ENCODE measurements at regions not wholly inside any gene's neighbourhood (a gene's known extent, or its start where the extent isn't known, plus 50 kb on each side); places are given as distances from the start of the nearest gene placed in this dataset.

GRCh38 chr4:163003979-163004378 is 162.7 kb downstream of the NAF1 start:
- TF ChIP-seq, protein P1, sequence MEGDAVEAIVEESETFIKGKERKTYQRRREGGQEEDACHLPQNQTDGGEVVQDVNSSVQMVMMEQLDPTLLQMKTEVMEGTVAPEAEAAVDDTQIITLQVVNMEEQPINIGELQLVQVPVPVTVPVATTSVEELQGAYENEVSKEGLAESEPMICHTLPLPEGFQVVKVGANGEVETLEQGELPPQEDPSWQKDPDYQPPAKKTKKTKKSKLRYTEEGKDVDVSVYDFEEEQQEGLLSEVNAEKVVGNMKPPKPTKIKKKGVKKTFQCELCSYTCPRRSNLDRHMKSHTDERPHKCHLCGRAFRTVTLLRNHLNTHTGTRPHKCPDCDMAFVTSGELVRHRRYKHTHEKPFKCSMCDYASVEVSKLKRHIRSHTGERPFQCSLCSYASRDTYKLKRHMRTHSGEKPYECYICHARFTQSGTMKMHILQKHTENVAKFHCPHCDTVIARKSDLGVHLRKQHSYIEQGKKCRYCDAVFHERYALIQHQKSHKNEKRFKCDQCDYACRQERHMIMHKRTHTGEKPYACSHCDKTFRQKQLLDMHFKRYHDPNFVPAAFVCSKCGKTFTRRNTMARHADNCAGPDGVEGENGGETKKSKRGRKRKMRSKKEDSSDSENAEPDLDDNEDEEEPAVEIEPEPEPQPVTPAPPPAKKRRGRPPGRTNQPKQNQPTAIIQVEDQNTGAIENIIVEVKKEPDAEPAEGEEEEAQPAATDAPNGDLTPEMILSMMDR (IDR thresholded peaks at IDR 0.05; ENCODE audit: low read length), result no peak
- no peak for TF ChIP-seq EZH2phosphoT487 (IDR thresholded peaks at IDR 0.05; ENCODE audit: low read length)
